ENCODE measurements at regions not wholly inside any gene's neighbourhood (a gene's known extent, or its start where the extent isn't known, plus 50 kb on each side); places are given as distances from the start of the nearest gene placed in this dataset.

DNA sequence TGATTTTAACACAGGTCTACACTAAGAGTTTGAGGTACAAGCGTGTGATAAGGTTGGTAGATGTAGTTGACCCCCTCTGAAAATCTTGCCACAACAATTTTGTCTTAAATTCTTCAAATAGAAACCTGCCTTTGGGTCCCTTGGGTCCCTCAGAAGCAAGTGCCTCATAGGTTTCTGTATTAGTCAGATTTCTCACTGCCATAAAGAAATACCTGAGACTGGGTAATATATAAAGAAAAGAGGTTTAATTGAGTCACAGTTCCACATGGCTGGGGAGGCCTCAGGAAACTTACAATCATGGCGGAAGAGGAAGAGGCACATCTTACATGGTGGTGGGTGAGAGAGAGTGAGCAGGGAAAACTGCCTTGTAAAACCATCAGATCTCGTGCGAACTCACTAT lies 301.2 kb downstream of the MAP2K6 start:
- DNase-seq (ENCODE audit: extremely low spot score, insufficient read length, low read depth): no peak
- FAIRE-seq: no peak

DNA sequence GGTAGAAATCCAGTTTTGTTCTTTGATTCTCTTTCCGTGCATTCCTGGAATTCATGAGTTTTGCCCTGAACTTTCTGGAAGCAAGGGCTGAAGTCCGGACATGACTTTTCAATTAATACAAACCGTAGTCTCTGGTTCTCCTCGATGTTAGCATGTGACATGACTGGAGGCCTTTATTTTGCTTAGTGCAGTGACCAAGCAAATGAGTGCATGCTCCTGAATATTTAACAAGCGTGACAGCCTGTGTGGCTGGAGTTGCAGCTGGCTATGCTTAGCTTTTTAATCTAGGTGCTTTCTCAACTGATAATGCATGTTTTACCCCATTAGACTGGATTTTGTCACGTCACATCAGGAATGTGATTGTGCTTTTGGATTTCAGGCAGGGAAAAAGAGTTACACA lies 302.1 kb downstream of the MAP2K6 start:
- no peak for DNase-seq (ENCODE audit: extremely low spot score, insufficient read length, low read depth)
- no peak for FAIRE-seq

DNA sequence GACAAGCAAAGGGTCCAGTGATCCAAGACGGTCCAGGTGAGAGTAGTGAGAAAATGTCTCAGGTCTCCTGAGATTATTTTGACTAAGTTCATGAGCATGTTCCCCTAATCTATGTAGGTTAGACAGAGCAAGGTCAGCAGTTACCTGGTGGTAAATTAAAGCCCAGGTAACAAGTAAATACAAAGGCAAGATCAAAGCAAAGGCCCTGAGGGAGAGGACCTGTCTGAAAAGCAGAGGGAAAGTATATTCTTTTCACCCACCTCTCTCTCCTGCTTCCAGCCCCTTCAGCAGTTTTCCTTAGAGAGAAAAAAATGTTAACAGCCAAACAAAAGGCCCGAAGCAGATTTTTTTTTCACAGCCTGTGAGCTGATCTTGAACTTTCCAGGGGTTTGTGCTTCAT lies 302.7 kb downstream of the MAP2K6 start:
- DNase-seq (ENCODE audit: extremely low spot score, insufficient read length, low read depth) (no peak), FAIRE-seq (no peak)

- DNase-seq (ENCODE audit: extremely low spot score, insufficient read length, low read depth) (no peak), FAIRE-seq (no peak)
Observed at GRCh38 chr17:69717819-69718218, 303.3 kb downstream of the MAP2K6 start.

GRCh38 chr17:69719474-69720048 lies 305.1 kb downstream of the MAP2K6 start:
- FAIRE-seq (no peak), DNase-seq (ENCODE audit: extremely low spot score, insufficient read length, low read depth) (no peak)

- no peak for DNase-seq (ENCODE audit: extremely low spot score, insufficient read length, low read depth)
- FAIRE-seq: no peak
Observed at GRCh38 chr17:69722518-69722917, 308.0 kb downstream of the MAP2K6 start.

GRCh38 chr17:69723316-69723715 lies 308.8 kb downstream of the MAP2K6 start:
- no peak for DNase-seq (ENCODE audit: extremely low spot score, insufficient read length, low read depth)
- FAIRE-seq: no peak

DNA sequence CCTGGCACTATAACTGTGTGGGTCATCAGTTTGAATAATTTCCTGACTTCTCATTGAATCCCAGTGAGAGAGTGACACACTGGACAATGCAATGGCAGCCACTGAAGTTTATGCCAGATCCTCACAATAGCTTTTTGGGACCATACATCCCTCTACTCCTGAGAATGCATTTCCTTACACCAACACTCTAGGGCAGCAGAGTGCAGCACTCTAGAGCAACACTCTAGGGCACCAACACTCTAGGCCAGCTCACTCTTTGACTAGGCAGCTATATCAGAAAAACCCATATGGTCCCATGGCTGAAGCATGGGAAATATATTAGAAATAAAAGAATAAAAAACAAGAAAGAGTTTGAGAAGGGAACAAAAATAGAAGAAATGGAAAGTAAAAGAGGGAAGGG lies 309.2 kb downstream of the MAP2K6 start:
- no peak for DNase-seq (ENCODE audit: extremely low spot score, insufficient read length, low read depth)
- no peak for FAIRE-seq

DNA sequence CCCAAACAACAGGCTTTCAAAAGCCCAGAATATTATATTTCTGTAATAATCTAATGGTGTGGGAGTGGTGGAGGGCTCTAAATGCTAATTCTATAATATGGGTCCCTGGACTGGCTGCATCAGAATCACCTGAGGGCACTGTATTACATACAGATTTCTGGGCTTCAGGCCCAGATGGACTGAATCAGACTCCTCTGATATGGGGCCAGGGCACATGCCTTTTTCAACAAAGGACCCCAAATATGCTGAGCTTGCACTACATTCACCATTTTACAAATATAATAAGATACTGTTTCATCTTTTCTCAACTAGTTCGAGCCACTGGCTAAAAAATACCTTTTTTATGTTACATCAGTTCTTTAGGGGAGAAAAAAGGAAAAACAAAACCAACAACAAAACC lies 309.7 kb downstream of the MAP2K6 start:
- FAIRE-seq (no peak), DNase-seq (ENCODE audit: extremely low spot score, insufficient read length, low read depth) (no peak)

DNA sequence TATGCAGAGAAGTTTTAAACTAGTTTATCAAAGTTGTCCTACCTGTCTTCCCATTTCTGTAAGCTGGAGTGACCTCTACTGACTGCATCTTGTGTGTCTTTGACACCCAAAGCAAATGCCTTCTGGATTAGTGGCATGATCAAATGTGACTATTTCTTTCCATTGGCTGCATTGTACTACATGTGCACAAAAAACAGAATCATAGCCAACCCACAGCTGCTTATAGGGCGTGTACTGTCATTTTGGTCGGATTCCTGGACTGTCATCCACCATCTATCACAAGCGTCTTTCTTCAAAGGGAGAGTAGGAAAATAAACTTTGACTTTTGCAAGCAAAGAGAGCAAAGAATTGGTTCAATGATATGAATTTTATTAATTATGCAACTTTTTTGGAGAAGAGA lies 310.6 kb downstream of the MAP2K6 start:
- no peak for FAIRE-seq
- no peak for DNase-seq (ENCODE audit: extremely low spot score, insufficient read length, low read depth)

GRCh38 chr17:69728816-69729215 lies 314.3 kb downstream of the MAP2K6 start:
- DNase-seq (ENCODE audit: extremely low spot score, insufficient read length, low read depth) (no peak), FAIRE-seq (no peak)

- DNase-seq (ENCODE audit: extremely low spot score, insufficient read length, low read depth) (no peak), FAIRE-seq (no peak)
Observed at GRCh38 chr17:69729944-69730343, 315.4 kb downstream of the MAP2K6 start.

- no peak for FAIRE-seq
- no peak for DNase-seq (ENCODE audit: extremely low spot score, insufficient read length, low read depth)
Observed at GRCh38 chr17:69732272-69732918, 317.9 kb downstream of the MAP2K6 start.

DNA sequence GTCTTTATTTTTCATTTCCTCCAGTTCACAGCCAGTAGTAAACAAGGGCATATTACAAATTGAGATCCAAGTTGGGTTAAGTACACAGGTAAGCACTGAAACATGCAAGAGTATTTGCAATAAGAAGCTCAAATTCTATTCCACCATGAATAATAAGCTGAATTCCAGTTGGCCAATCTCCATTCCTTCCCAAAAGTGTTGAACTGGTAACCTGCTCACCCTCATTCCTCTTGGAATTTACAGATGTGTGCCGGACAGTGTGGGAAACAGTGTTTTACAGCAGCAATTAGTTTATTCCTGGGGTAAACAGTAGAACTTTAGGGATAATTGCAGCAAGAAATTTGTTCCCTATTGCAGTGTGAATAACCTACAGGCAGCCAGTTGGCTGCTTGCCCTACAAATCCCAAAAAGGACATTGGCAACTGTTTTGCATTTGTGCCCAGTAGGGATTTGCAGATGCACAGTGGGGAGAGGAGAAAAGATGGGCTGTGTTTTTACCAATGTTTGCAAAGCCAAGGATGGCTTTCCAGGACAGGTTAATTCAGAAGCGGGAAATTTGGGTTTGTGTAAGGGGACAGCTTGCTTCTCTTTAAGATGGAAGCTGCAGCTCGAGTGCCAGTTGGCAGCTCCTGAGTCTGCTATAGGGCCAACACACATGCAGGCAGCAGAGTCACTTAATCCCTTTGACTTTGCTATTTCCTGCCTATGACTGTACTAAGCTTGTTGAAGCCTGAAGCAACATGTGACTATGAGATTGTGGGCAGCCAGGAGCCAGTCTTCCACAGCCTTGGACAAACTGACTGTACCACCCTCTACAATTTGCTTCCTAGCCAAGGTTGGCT lies 318.9 kb downstream of the MAP2K6 start:
- FAIRE-seq: no peak
- DNase-seq (ENCODE audit: extremely low spot score, insufficient read length, low read depth): no peak

DNA sequence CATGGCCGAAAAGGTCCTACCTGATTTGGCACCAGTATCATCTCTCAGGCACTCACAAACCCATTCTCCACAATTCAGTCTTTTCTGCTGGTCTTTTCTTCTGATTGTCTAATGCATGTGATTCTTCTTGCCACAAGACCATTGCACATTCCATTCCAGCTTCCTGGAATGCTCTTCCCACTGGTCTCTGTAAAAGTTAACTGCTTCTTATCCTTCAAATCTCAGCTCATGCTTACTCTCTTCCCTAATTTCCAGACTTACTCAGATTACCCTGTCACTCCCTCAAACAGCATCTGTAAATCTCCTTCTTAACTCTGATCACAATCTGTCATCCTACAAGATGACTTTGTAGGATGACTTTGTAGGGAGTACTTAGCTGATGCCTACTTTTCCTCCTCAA lies 320.2 kb downstream of the MAP2K6 start:
- FAIRE-seq: no peak
- DNase-seq (ENCODE audit: extremely low spot score, insufficient read length, low read depth): no peak

DNA sequence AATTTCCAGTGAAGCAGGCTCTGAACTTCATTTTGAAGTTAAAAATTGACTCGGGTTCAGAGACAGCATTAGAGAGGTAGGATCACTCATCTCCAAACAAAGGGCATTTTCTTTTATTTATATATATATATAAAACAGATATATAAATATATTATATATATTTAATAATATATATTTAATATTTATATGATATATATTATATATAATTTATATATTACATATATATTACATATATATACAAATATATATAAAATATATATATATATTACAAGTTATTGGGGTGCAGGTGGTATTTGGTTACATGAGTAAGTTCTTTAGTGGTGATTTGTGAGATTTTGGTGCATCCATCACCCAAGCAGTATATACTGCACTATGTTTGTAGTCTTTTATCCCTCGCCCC lies 320.8 kb downstream of the MAP2K6 start:
- DNase-seq (ENCODE audit: extremely low spot score, insufficient read length, low read depth): no peak
- FAIRE-seq: no peak

DNA sequence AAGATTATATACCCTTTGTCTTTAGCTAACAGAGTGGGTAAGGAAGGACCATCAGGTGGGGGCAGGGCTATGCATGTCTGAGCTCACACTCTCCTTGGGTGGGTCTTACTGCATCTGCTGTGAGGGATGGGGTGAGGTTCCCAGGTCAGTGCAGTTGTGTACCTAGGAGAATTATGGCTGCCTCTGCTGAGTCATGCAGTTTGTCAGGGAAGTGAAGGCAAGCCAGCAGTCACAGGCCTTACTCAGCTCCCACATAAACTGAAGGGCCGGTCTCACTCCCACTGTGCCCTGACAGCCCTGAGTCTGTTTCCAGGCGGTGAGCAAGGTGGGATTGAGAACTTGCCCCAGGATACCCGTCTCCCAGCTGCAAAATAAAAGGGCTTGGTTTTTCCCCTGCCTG lies 328.6 kb downstream of the MAP2K6 start:
- FAIRE-seq: no peak
- no peak for DNase-seq (ENCODE audit: extremely low spot score, insufficient read length, low read depth)

- DNase-seq (ENCODE audit: extremely low spot score, insufficient read length, low read depth): no peak
- FAIRE-seq: no peak
Observed at GRCh38 chr17:69744512-69745070, 330.1 kb downstream of the MAP2K6 start.

DNA sequence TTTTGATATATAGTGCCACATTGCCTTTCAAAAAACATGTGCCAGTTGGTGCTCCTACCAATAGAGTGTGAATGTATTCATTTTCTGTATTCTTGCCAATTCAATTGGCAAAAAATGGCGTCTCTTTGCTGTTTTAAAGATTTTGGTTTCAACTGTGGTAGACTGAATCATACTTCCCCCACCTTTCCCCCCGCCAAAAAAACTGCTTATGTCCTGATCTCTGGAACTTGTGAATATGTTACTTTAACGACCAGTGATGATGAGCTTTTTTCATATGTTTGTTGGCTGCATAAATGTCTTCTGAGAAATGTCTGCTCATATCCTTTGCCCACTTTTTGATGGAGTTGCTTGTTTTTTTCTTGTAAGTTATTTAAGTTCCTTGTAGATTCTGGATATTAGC lies 325.1 kb upstream of the KCNJ16 start:
- DNase-seq (ENCODE audit: extremely low spot score, insufficient read length, low read depth): no peak

GRCh38 chr17:69757688-69758430 lies 317.2 kb upstream of the KCNJ16 start:
- DNase-seq (ENCODE audit: extremely low spot score, insufficient read length, low read depth) (no peak), FAIRE-seq (no peak)

More for the DNA sequence above, 325.1 kb upstream of the KCNJ16 start:
- no peak for FAIRE-seq

Data from GM18507 (cell line).